HG03460 (cell line): ENCODE measurements at regions not wholly inside any gene's neighbourhood (a gene's known extent, or its start where the extent isn't known, plus 50 kb on each side); places are given as distances from the start of the nearest gene placed in this dataset.

Experiments
- ATAC-seq: cut with Tn5 transposase; IDR thresholded peaks from one replicate; pipeline ENCODE4 v1.9.1; 2021; ENCODE audit not compliant: unreplicated experiment

GRCh38 chr17:77494664-77495435 lies 354.1 kb downstream of the SEC14L1 start:
- ATAC-seq, result no peak

DNA sequence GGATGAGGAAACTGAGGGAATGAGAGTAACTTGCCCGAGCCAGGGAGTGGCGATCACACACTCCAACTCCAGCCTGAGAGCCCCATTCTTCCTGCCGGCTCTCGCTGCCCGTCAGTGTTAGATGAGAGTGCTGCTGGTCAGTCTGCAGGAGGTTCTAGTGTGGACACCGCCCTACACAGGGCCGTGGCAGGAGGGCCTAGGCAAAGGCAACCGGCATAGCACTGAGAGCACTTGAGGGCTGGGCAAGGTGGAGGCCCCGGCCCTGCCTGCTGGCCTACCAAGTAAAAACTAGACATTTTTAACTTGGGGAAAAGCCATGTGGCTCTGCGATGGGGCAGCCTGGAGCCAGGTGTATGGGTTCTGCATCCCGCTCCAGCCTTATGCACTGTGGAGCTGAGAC lies 354.8 kb downstream of the SEC14L1 start:
- no peak for ATAC-seq

DNA sequence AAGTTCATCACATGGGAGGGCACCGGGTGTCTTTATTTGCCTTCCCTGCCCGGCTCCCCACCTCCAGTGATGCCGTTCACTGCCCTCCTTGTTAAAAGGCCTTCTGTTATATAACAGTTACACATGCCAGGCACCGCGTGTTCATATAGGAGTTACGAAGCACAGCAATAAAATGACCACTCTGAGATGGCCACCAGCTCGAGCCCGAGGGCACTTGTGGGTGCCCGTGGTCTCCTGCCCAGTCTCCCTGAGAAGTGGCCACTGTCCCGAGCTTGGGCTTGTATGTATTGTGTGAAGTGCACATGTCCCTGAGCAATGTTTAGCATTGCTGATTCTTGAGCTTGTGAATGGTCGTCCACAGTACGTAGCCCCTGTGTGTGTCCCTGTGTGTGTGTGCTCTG lies 355.6 kb downstream of the SEC14L1 start:
- ATAC-seq, result no peak

DNA sequence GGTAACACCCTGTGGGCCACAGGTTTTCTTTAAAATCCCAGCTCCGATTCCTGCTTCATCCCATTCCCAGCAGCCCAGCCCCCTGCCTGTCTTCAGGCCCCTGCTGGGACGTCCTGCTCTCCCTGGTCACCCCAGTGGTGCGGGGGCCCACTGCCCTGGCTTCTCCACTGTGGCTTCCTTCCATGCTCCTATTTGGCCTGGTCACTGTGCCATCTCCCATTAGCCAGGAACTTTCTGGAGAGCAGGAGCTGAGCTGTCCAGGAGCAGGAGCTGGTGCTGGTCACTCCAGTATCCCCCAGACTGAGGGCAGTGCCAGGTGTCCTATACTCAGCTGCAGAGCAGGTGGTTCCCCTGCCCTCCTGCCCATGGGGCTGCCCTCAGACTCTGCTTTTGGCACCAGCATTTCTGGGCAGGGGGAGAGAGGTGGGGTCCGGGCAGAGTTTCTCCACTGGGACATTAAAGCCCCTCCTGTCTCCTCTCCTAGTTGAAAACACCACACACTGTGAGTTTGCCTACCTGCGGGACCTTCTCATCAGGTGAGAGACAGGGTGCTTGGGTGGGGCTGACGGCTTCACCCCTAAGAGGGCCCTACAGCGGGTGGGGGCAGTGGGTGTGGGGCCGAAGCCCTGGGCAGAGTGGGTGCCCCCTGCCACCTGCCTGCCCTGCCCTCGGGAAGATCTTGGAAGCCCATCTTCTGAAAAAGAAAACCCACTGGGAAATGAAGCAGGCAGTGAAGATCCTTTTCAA lies 356.2 kb downstream of the SEC14L1 start:
- ATAC-seq, result no peak

DNA sequence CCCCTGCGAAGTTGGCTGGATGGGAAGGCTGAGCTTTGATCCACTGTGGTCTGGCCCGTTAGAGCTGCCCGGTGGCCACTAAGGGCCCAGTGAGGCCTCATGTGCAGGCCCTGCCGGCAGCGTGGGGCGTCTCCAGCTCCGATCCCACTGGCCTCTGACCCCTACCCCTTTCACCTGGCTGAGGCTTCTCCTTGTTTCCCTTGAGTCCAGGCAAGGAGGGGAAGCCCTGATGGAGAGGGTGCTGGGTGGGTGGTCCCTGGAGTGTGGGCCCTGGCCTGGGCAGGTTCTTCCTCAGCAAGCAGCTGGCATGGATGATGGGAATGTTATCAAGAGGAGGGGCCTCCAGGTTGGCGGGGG lies 356.8 kb downstream of the SEC14L1 start:
- ATAC-seq, result no peak

DNA sequence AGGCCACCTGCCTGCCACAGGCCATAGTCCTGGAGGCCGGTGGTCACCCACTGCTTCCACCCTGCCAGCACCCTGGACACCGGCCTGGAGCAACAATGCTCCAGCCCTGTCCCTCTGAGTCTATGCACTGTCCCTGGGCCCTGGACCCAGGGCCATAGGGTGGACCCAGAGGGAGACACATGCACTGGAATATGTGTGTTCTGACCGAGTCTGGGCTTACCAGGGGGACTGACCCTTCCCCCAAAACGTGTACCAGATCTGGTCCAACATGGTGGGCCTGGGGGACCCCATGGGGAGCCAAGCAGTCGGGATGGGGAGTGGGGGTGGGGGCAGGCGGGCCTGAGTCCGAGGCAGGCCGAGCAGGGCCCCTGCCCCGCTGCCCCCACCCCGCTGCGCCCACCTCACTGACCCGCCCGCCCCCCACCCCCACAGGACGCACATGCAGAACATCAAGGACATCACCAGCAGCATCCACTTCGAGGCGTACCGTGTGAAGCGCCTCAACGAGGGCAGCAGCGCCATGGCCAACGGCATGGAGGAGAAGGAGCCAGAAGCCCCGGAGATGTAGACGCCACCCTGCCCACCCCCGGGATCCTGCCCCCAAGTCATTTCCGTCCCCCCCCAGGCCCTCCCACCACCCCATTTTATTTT lies 357.4 kb downstream of the SEC14L1 start:
- ATAC-seq, result no peak

DNA sequence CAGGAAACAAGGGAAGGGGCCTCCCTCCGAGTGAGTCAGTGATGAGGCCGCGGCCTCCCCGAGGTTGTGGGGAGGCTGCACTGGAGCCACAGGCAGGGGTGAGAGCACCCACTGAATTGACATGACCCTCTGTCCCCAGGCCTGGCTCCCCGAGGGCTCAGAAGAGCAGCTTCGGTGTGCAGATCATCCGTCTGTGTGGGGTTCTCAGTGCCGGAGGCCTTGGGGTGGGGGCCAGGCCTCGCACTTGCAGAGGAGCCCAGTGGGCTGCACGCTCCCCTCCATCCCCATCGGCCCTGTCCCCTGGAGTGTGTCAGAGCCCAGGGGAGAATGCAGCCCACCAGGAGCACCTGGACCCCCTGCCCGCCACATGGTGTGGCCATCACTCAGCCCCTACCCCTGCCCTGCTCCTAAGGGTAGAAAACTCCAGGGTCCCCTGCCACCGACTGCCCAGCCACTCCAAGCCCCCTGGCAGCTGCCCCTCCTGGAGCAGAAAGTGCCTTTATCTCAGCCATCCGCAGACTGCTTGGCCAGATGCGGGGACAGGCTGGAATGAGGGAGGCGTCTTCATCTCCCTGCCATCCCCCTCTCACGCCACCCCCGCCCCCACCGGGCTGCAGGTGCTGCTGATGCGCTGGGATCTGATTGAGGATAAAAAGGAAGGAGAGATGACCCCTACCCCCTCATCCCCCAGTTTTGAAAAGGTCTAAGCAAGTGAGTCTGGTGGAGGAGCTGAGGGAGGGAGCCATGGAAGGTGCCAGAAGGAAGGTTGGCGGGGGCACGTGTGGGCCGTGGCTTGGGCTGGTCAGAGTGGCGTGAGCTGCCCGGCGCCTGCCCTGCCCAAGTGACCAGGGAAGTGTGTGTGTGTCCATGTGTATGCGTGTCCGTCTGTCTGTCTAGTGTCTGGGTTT lies 358.3 kb downstream of the SEC14L1 start:
- ATAC-seq, result no peak

DNA sequence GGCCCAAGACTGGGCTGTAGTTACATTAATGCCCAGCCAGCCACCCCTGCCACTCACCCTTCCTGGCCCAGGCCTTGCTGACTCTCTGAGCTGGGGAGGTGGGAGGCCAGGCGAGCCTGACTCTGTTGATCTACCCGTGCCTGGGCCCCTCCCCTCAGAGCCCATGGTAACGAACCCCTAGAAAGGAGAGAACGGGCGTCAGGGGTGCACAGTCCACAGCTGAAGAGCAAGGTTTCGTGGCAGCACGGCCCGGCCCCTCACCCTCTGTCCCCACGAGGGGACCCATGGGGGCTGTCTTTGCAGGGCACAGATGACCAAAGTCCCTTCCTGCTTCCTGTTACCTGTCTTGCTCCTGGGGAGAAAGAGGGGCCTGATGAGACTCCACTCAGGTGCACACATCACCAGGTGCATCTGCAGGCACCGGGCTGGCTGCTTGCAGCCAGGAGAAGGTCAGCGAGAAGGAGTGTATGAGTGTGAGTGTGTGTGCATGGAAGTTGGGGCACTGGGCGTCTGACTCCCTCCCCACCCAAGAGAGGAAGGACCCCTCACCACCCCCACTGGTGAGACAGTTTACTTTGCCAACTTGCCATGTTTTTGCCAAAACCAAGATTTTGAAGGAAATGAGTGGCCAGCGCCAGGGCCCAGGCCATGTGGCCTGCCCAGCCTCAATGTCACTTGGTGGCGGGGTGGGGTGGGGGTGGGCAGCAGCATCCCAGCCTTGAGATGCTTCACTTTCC lies 359.1 kb downstream of the SEC14L1 start:
- ATAC-seq, result no peak

DNA sequence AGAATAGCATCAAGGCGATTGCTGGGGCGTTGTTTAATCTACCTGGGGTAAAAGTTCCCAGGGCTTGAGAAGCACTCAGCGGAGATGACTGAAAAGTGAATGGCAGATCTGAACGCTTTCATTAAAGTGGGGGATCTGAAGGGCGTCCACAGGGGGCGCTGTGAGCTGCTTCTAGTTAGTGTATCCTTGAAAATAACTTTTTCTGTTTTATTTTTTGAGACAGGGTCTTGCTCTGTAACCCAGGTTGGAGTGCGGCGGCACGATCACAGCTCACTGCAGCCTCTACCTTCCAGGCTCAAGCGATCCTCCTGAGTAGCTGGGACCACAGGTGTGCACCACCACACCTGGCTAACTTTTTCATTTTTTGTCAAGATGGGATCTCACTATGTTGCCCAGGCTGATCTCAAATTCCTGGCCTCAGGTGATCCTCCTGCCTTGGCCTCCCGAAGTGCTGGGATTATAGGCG lies 360.4 kb downstream of the SEC14L1 start:
- ATAC-seq, result no peak

DNA sequence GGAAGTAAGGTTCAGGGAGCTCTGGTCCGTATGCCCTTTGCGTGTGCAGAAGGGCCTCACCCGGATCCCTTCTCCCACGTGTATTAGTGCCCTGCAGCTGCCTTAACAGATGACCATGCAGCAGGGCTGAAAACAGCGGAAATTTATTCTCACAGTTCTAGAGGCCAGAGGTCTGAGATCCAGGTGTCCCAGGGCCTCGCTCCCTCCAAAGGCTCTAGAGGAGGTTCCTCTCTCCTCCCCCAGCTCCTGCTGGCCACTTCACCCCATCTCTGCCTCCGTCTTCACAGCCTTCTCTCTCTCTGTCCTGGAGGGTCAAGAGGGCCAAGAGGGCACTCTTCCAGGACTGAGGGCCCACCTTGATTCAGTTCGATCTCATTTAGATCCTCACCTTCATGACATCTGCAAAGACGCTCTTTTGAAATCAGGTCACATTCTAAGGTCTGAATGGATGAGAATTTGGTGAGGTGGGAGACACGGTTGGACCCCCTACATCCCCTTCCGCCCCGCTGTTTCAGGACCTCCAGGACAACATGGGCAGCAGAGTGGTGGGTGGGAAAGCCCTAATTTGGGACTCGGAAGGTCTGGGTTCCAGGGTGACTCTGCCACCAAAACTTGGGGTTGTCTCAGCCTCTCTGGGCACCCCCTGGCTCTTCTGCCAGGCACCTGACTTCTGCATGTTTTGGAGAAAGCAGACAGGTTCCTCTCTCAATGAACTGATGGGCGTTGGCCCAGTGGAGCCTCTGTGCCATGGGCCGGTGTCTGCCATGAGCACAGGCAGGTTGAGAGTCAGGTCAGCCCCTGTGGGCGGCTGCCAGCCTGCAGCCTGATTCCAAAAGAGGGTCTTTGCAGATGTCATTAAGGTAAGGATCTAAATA lies 361.2 kb downstream of the SEC14L1 start:
- no peak for ATAC-seq

- ATAC-seq, result no peak
Observed at GRCh38 chr17:77502626-77503292, 362.0 kb downstream of the SEC14L1 start.

GRCh38 chr17:77503293-77503655 lies 362.5 kb downstream of the SEC14L1 start:
- ATAC-seq, result no peak

GRCh38 chr17:77503916-77504651 lies 363.3 kb downstream of the SEC14L1 start:
- no peak for ATAC-seq

DNA sequence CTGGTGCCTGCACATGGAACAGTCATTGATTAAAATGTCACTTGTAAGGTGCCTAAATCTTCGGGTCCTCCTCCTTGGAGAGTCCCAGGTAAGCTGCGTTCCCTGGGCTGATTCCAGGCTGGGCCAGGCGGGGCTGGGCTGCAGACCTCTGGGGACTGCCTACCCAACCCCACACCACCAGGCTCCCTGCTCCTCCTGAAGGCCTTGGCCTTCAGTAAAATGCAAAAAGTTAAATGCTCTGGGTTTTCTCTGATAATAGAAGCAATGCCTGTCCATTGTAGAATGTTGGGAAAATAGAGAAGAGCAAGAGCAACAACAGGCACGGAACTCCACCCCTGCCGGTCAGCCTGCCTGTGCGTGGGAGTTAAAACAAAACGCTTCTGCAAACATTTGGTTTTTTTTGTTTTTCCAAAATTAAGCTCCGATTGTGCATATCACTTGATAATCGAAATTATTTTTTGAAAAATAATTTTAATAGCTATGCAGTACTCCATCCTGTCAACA lies 363.9 kb downstream of the SEC14L1 start:
- ATAC-seq, result no peak

- no peak for ATAC-seq
Observed at GRCh38 chr17:77505181-77505639, 364.4 kb downstream of the SEC14L1 start.

DNA sequence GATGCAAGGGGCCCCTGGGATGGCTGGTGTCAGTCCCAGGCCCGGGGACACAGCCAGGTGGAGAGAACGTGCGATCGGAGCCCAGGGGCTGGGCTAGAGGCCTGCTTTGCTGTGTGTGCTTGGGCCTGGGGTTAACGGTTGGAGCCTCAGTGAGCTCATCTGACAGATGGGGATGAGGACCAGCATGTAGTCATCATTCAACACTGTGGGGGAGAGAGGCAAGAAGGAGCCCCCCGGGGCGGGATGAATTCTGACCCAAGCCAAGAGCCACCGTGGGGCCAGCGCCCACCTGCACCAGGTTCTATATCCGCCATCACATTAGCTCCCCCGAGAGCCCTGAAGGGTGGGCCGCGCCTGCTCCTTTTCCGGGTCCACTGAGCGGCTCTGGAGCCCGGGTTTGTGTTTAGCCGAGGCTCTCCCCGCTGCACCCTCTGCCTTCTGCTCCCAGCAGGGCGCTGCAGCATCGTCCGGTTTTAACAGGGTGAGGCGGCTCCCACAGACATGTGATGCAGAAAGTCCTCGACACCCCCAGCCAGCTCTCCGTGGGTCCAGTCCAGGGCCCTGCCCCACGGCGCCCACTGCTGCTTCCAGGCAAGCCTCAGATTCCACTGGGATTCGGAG lies 365.7 kb downstream of the SEC14L1 start:
- ATAC-seq, result no peak

GRCh38 chr17:77507111-77507885 lies 366.5 kb downstream of the SEC14L1 start:
- ATAC-seq, result no peak
